Uterus (tissue), 2 donors: ENCODE measurements at regions not wholly inside any gene's neighbourhood (a gene's known extent, or its start where the extent isn't known, plus 50 kb on each side); places are given as distances from the start of the nearest gene placed in this dataset.

Source experiments
- POLR2A ChIP-seq, 2 donors: fragments of 450-650 bp; IDR thresholded peaks; one replicate each; pipeline ENCODE4 v1.6.1; 2016; ENCODE audit warnings: antibody characterized with exemption in 2 of 2, mild to moderate bottlenecking in 1 of 2, moderate library complexity in 1 of 2
- TF ChIP-seq, protein P1 (sequence below), 4 experiments: fragments of 200-600 bp in 2 of 4; fragments of 450-650 bp in 2 of 4; sonication (generic) in 2 of 4; IDR thresholded peaks; one replicate each; pipeline ENCODE4 v1.5.1; 2016 to 2019; ENCODE audit warnings: antibody characterized with exemption in 4 of 4, mild to moderate bottlenecking in 2 of 4, moderate library complexity in 1 of 4

DNA sequence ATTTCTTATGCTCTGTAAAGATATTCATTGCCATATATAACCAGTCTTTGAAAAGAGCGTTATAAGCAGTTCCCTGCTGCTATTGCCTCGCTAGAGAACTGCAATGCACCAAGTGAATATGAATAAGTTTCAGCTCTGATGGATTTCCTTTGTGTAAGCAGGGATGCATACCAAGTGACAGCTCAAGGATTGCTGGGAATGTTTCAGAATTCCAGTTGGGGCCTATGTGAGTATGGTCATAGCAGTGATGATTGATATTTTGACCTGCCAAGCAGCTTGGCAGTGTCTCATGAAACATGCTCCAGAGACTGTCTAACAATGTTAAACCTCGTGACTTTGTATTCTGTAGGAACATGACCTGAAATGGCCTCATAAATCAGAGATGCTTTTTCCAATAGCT is 312.6 kb downstream of the C11orf87 start:
- TF ChIP-seq, protein P1, sequence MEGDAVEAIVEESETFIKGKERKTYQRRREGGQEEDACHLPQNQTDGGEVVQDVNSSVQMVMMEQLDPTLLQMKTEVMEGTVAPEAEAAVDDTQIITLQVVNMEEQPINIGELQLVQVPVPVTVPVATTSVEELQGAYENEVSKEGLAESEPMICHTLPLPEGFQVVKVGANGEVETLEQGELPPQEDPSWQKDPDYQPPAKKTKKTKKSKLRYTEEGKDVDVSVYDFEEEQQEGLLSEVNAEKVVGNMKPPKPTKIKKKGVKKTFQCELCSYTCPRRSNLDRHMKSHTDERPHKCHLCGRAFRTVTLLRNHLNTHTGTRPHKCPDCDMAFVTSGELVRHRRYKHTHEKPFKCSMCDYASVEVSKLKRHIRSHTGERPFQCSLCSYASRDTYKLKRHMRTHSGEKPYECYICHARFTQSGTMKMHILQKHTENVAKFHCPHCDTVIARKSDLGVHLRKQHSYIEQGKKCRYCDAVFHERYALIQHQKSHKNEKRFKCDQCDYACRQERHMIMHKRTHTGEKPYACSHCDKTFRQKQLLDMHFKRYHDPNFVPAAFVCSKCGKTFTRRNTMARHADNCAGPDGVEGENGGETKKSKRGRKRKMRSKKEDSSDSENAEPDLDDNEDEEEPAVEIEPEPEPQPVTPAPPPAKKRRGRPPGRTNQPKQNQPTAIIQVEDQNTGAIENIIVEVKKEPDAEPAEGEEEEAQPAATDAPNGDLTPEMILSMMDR (IDR thresholded peaks at IDR 0.05) = no peak
- no peak for TF ChIP-seq POLR2A (IDR thresholded peaks at IDR 0.05)
